GM10266 (cell line): ENCODE measurements at regions not wholly inside any gene's neighbourhood (a gene's known extent, or its start where the extent isn't known, plus 50 kb on each side); places are given as distances from the start of the nearest gene placed in this dataset.

Experiments
- DNase-seq: peaks from one replicate; pipeline ENCODE4 v3.0.0; 2012; ENCODE audit errors: extremely low spot score
- CTCF ChIP-seq: IDR thresholded peaks from 2 replicates; pipeline ENCODE4 v1.5.1; 2012; ENCODE audit warnings: mild to moderate bottlenecking, low read depth; ENCODE audit not compliant: control insufficient read depth, insufficient read depth; ENCODE audit errors: missing control alignments

DNA sequence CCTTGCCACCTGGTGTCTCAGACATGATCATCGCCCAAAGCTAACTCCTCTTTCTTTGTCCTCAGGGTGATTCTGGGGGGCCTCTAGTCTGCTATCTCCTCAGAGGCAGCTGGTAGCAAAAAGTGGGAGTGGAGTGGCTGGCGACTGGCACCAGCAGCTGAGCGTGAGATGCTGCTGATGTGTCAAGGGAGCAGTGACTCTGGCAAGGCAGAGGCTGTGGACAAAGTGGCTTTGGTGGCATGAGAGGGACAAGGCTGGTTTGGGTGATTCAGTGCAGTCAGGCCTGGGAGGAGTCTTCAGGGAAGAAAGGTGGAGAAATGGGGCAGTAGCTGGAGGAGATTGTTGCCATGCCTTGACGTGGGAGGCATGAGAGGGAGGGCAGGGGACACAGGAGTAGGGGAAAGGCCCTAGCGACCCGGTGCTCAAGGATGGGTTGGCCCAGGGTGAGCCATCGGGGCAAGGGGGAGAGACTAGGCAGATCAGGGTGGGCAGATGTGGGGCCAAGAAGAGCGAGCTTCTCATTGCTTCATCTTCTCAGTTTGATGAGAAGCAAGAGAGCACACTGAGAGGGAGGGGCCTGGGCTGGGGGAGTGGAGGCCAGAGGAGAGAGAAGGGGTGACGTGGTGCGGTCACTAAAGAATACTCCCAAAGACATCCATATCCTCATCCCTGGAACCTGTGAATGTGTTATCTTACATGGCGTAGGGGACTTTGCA is 64.2 kb upstream of the SPTLC1 start:
- TF ChIP-seq CTCF = no peak

DNA sequence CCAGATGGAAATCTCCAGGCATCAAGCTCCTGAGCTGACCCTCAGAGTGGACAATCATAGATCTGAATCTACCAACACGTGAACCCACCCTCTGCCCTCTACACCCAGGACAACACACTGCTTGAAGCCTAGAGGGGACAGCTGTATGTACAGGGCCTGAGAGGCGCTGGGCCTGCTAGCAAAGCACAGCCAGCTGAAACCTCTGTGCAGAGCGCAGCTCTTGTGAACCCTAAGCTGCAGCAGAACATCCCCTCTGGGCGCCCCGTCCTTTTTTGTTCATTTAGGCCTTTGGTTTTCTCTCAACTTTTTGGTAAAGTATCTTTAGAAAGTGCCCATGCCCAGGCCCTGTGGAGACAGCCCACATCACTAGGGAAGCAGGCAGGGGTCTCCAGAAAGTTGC is 62.4 kb upstream of the SPTLC1 start:
- TF ChIP-seq CTCF = no peak
- no peak for DNase-seq

More for the DNA sequence above, 64.2 kb upstream of the SPTLC1 start:
- no peak for DNase-seq

GRCh38 chr9:92176800-92177185 is 61.6 kb upstream of the SPTLC1 start:
- no peak for TF ChIP-seq CTCF
- no peak for DNase-seq

DNA sequence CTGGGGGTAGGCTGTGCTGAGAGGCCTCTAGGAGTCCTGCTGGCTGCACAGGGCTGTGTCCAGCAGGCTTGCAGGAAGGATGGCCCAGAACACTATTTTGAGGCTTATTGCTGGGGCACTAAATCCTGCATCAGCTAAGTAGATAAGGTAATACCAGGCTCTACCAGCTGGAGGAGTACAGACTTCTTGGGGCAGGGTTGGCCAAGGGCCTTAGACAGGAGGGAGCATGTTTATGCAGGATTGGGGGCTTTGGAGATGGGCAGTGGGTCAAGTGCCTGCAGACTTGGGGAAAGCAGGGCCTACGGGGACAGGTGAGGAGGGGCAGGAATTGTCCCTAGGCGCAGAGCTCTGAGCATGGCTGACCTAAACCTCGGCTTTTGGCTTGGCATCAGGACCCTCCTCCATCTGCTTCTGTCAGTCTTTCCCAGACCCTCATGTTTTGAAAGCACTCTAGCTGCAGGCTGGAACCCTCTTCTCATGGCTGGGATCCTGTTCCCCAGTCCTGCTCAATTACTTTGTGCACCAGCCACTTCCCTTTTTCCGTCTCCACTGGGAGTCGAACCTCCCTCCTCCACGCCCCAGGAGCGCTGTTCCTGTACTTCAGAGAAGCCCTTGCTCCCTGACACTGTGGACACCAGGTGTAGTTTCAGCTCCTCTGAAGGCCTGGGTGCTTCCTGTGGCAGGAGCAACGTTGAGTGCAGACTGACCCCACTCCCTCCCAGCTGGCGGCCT is 61.0 kb upstream of the SPTLC1 start:
- DNase-seq = no peak
- no peak for TF ChIP-seq CTCF

GRCh38 chr9:92175441-92175840 is 60.2 kb upstream of the SPTLC1 start:
- no peak for TF ChIP-seq CTCF
- DNase-seq = no peak

DNA sequence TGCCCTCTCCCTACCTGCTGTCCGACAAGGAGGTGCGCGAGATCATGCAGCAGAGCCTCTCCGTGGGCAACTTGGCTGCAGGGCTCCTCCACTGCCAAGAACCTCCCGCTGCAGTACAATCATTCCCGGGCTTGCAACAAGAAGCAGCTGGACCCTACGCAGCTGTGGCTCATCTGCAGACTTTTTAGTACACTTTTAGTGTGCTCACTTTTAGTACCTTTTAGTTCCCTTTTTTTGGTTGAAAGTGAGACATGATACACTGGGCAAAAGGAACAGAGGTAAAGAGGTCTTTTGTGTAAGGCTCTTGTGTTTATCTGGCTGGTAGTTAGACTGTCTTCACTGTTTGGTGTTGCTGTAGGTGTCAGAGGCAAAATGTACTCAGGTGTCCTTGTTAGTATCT is 58.1 kb upstream of the SPTLC1 start:
- DNase-seq = no peak
- no peak for TF ChIP-seq CTCF

- TF ChIP-seq CTCF = no peak
Measured at GRCh38 chr9:92171822-92172221, 56.6 kb upstream of the SPTLC1 start.

More at GRCh38 chr9:92171822-92172221, 56.6 kb upstream of the SPTLC1 start:
- no peak for DNase-seq
